Skeletal muscle tissue (tissue), 3 donors: ENCODE measurements at regions not wholly inside any gene's neighbourhood (a gene's known extent, or its start where the extent isn't known, plus 50 kb on each side); places are given as distances from the start of the nearest gene placed in this dataset.
"Not testable (repeated sequence)": the region's sequence is repeated elsewhere in the genome, so short reads cannot be mapped to it uniquely, and the experiment has no call there.

Source experiments
- H3K27ac ChIP-seq: one replicate; pipeline ENCODE4 v1.7.0; 2013; ENCODE audit warnings: mild to moderate bottlenecking, low read depth, low read length, inconsistent platforms
- H3K27me3 ChIP-seq, 3 donors: one replicate each; pipeline ENCODE4 v1.7.0; 2013; ENCODE audit warnings: low read length in 3 of 3; ENCODE audit not compliant: control insufficient read depth in 3 of 3, insufficient read depth in 3 of 3
- H3K36me3 ChIP-seq, 3 donors: one replicate each; pipeline ENCODE4 v1.7.0; 2013; ENCODE audit warnings: low read length in 3 of 3; ENCODE audit not compliant: control insufficient read depth in 3 of 3, insufficient read depth in 3 of 3
- H3K4me1 ChIP-seq, 3 donors: one replicate each; pipeline ENCODE4 v1.7.0; 2013; ENCODE audit warnings: low read length in 3 of 3, mild to moderate bottlenecking in 3 of 3; ENCODE audit not compliant: control insufficient read depth in 3 of 3, insufficient read depth in 3 of 3
- H3K4me3 ChIP-seq, 3 donors: one replicate each; pipeline ENCODE4 v1.7.0; 2013; ENCODE audit warnings: low read length in 3 of 3
- H3K9ac ChIP-seq, 3 donors: one replicate each; pipeline ENCODE4 v1.7.0; 2013; ENCODE audit warnings: low read length in 3 of 3, mild to moderate bottlenecking in 3 of 3, moderate library complexity in 2 of 3, low read depth in 1 of 3
- H3K9me3 ChIP-seq, 3 donors: one replicate each; pipeline ENCODE4 v1.7.0; 2013; ENCODE audit warnings: low read length in 3 of 3; ENCODE audit not compliant: control insufficient read depth in 3 of 3
- donor health status: Osteomylitis.

- not testable (repeated sequence) for H3K27ac ChIP-seq, H3K4me1 ChIP-seq, H3K9ac ChIP-seq, H3K36me3 ChIP-seq, H3K4me3 ChIP-seq, H3K27me3 ChIP-seq, H3K9me3 ChIP-seq
Observed at GRCh38 chr12:59424666-59425065, 171.2 kb upstream of the SLC16A7 start.

GRCh38 chr12:59414051-59414450 is 181.8 kb upstream of the SLC16A7 start:
- no peaks in the 10 kb centered on the region for H3K36me3 ChIP-seq
- H3K27ac ChIP-seq = no peak overlapping the region
- no peak overlapping the region for H3K9ac ChIP-seq
- no peaks in the 10 kb centered on the region for H3K27me3 ChIP-seq
- H3K4me3 ChIP-seq = no peak overlapping the region
- no peaks in the 10 kb centered on the region for H3K4me1 ChIP-seq
- no peaks in the 10 kb centered on the region for H3K9me3 ChIP-seq

- no peaks in the 10 kb centered on the region for H3K27me3 ChIP-seq
- H3K36me3 ChIP-seq = no peaks in the 10 kb centered on the region
- H3K9ac ChIP-seq = no peak overlapping the region
- no peaks in the 10 kb centered on the region for H3K4me1 ChIP-seq
- H3K4me3 ChIP-seq = no peak overlapping the region
- no peaks in the 10 kb centered on the region for H3K9me3 ChIP-seq
- H3K27ac ChIP-seq = no peak overlapping the region
Observed at GRCh38 chr12:59408431-59408830, 187.4 kb upstream of the SLC16A7 start.

- H3K27ac ChIP-seq = no peak overlapping the region
- H3K27me3 ChIP-seq = no peaks in the 10 kb centered on the region
- no peaks in the 10 kb centered on the region for H3K36me3 ChIP-seq
- no peaks in the 10 kb centered on the region for H3K9me3 ChIP-seq
- no peaks in the 10 kb centered on the region for H3K4me1 ChIP-seq
- no peak overlapping the region for H3K9ac ChIP-seq
- H3K4me3 ChIP-seq = no peak overlapping the region
Observed at GRCh38 chr12:59407799-59408198, 188.0 kb upstream of the SLC16A7 start.

GRCh38 chr12:59405992-59406391 is 189.8 kb upstream of the SLC16A7 start:
- no peaks in the 10 kb centered on the region for H3K27me3 ChIP-seq
- H3K27ac ChIP-seq = no peak overlapping the region
- no peak overlapping the region for H3K4me3 ChIP-seq
- no peak overlapping the region for H3K9ac ChIP-seq
- H3K36me3 ChIP-seq = no peaks in the 10 kb centered on the region
- H3K4me1 ChIP-seq = no peaks in the 10 kb centered on the region
- no peaks in the 10 kb centered on the region for H3K9me3 ChIP-seq

- no peak overlapping the region for H3K9ac ChIP-seq
- no peak overlapping the region for H3K27ac ChIP-seq
- no peaks in the 10 kb centered on the region for H3K27me3 ChIP-seq
- no peaks in the 10 kb centered on the region for H3K36me3 ChIP-seq
- H3K4me1 ChIP-seq = no peaks in the 10 kb centered on the region
- H3K4me3 ChIP-seq = no peak overlapping the region
- H3K9me3 ChIP-seq = no peaks in the 10 kb centered on the region
Observed at GRCh38 chr12:59404109-59404650, 191.6 kb upstream of the SLC16A7 start.

- Histone ChIP-seq H3K9me3 (no peaks in the 10 kb centered on the region), H3K9ac (no peak overlapping the region), H3K27me3 (no peaks in the 10 kb centered on the region), H3K27ac (no peak overlapping the region), H3K4me3 (no peak overlapping the region), H3K36me3 (no peaks in the 10 kb centered on the region), H3K4me1 (no peaks in the 10 kb centered on the region)
Observed at GRCh38 chr12:59403259-59403932, 192.4 kb upstream of the SLC16A7 start.

- no peaks in the 10 kb centered on the region for H3K4me1 ChIP-seq
- H3K9me3 ChIP-seq = no peaks in the 10 kb centered on the region
- no peaks in the 10 kb centered on the region for H3K36me3 ChIP-seq
- H3K9ac ChIP-seq = no peak overlapping the region
- no peak overlapping the region for H3K4me3 ChIP-seq
- H3K27me3 ChIP-seq = no peaks in the 10 kb centered on the region
- H3K27ac ChIP-seq = no peak overlapping the region
Observed at GRCh38 chr12:59401862-59402261, 194.0 kb upstream of the SLC16A7 start.

- H3K4me3 ChIP-seq = no peak overlapping the region
- no peaks in the 10 kb centered on the region for H3K36me3 ChIP-seq
- H3K27ac ChIP-seq = no peak overlapping the region
- no peaks in the 10 kb centered on the region for H3K27me3 ChIP-seq
- H3K9ac ChIP-seq = no peak overlapping the region
- H3K9me3 ChIP-seq = no peaks in the 10 kb centered on the region
- H3K4me1 ChIP-seq = no peaks in the 10 kb centered on the region
Observed at GRCh38 chr12:59398164-59398563, 197.7 kb upstream of the SLC16A7 start.

- Histone ChIP-seq H3K4me3 (no peak overlapping the region), H3K9me3 (no peaks in the 10 kb centered on the region), H3K36me3 (no peaks in the 10 kb centered on the region)
Observed at GRCh38 chr12:59396919-59397318, 198.9 kb upstream of the SLC16A7 start.

More at GRCh38 chr12:59396919-59397318, 198.9 kb upstream of the SLC16A7 start:
- H3K4me1 ChIP-seq = no peaks in the 10 kb centered on the region
- H3K27ac ChIP-seq = no peak overlapping the region
- no peak overlapping the region for H3K9ac ChIP-seq
- H3K27me3 ChIP-seq = no peaks in the 10 kb centered on the region
